GM12801 (cell line): ENCODE measurements at regions not wholly inside any gene's neighbourhood (a gene's known extent, or its start where the extent isn't known, plus 50 kb on each side); places are given as distances from the start of the nearest gene placed in this dataset.

Experiments
- CTCF ChIP-seq: IDR thresholded peaks from one replicate; pipeline ENCODE4 v1.5.1; 2011; ENCODE audit warnings: control low read depth; ENCODE audit not compliant: insufficient read length; ENCODE audit errors: extremely low read depth

- no peak for TF ChIP-seq CTCF
These were observed 271.1 kb upstream of the CDH11 start for GRCh38 chr16:65392806-65393565.

- no peak for TF ChIP-seq CTCF
These were observed 266.7 kb upstream of the CDH11 start for GRCh38 chr16:65388592-65388991.

- TF ChIP-seq CTCF: no peak
These were observed 264.8 kb upstream of the CDH11 start for GRCh38 chr16:65386672-65387071.

- TF ChIP-seq CTCF: no peak
These were observed 262.6 kb upstream of the CDH11 start for GRCh38 chr16:65384441-65384840.

- no peak for TF ChIP-seq CTCF
These were observed 255.3 kb upstream of the CDH11 start for GRCh38 chr16:65377195-65377594.

- no peak for TF ChIP-seq CTCF
These were observed 254.7 kb upstream of the CDH11 start for GRCh38 chr16:65376601-65377000.

GRCh38 chr16:65375651-65376050 lies 253.8 kb upstream of the CDH11 start:
- TF ChIP-seq CTCF: no peak
